ENCODE measurements at regions not wholly inside any gene's neighbourhood (a gene's known extent, or its start where the extent isn't known, plus 50 kb on each side); places are given as distances from the start of the nearest gene placed in this dataset.
"Not testable (repeated sequence)": the region's sequence is repeated elsewhere in the genome, so short reads cannot be mapped to it uniquely, and the experiment has no call there.

DNA sequence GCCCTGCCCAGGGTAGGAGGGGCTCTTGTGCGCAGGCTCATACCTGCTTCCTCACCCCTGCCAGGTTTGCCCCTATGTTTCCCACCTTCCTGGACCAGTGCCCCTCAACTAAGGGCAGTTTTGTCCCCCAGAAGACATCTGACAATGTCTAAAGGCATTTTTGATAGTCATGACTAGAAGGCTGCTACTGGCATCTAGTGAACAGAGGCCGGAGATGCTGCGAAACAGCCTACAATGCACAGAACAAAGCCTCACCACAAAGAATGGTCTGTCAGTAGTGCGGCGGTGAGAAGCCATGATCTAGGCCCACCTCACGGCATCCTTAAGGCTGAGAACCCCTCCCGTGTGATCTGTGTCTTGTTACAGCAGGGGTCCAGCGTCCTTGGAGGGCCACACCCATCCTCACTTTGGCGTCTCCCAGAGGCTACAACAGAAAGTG is 96.0 kb downstream of the TMEM17 start:
- no peak for DNase-seq

DNA sequence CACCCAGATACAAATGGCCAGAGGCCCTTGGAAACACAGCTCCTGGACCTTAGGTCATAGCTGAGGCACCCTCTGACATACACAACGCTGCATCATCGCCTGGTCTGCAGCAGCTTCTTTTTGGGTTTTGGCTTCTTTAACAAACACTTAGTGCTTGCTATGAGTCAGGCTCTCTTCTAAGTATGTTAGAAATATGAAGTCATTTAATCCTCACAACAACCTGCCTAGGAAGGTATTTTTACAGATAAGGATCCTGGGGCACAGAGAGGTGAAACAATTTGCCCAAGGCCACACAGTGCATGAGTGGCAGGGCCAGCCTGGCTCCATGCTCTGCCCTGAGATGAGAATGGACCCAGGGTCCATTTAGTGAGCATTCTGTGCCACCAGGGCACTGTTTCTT is 96.6 kb downstream of the TMEM17 start:
- DNase-seq: no peak

DNA sequence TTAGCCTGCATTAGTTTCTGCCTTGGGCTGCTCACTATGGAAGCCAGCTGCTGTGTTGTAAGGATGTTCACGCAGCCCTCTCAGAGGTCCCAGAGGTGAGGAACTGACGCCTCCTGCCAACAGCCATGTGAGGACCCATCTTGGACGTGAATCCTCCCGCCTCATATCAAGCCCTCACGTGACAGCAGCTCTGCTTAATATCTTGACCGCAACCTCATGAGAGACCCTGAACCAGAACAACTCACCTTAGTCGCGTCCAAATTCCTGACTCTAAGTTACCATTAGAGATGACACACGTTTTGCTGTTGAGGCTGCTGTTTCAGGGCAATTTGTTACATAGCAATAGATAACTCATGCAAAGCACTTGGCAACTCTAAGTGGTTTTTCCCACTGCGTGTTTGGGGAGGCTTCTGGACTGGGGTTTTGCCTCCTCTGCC is 97.7 kb downstream of the TMEM17 start:
- DNase-seq: no peak

DNA sequence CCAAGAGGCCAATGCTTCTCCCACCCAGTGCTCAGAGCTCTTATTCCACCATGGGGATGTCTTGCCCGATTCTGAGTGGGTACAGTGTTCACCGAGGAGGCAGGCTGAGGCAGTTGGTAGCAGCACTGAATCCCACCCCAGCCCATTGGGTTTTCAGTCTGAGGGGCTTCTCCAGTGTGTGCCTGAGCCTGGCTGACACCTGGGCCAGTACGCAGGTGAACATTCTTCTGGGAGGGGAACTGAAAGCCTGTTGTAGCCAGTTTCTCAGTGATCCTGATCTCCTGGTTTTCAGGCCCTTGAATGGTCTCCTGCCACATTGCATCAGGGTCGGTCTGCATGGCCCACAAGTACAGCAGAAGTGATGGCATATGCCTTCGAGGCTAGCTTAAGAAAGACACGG is 98.2 kb downstream of the TMEM17 start:
- DNase-seq: no peak

DNA sequence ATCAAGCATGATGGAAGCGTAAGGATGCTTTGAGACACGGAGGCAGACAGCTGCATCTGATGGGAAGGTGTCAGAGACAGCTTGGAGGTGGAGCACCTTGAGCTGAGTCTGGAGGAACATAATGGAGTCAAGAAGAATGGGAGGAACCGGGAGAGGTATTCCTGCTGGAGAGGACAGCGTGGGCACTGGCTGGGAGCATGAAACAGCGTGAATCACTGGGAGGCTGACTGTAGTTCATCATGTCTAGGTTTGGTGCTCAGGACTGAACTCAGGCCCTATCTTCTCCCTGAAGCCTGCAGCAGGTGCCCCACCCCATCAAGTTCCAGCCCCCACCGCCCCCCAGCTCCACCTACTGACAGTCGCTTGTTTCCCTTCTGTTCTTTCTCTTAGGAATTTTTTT is 98.6 kb downstream of the TMEM17 start:
- no peak for DNase-seq

DNA sequence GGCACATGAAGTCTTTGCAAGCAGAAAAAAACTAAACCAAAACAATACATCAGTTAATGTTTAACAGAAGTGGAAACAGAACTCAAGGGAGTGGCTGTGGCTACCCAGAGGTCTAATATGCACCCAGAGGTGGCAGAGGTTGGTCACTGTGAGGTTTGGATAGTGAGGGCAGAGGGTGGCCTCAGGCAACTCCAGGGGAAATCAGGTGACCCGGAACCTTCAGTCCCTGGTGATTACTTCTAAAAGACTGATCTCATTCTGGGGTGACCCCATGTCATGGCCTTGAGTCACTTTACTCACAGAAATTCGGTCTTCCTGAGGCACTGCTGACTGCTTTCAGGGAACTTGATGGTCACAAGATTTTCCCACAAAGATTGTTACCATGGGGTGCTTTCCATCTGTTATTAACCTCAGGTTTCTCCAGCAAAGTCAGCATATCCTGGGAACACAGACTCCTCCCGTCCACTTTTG is 99.4 kb downstream of the TMEM17 start:
- DNase-seq: no peak

DNA sequence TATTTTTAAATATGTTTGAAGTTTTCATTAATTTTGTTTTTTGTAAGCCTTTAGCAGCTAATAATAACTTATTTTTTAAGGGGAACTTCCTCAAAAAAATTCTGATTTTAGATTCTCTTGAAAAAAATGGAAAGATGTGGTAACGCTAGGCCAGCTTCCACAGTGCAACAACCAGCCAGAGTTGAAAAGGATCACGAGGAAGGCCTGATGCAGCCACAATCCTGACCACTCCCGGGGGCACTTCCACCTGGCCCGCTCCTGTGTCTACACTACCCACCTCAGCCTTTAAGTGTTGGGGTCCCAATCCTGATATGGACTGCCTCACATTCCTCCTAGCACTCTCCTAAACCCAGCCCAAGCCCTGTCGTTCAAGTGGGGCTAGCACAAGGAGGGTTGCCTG is 101.1 kb downstream of the TMEM17 start:
- no peak for DNase-seq

DNA sequence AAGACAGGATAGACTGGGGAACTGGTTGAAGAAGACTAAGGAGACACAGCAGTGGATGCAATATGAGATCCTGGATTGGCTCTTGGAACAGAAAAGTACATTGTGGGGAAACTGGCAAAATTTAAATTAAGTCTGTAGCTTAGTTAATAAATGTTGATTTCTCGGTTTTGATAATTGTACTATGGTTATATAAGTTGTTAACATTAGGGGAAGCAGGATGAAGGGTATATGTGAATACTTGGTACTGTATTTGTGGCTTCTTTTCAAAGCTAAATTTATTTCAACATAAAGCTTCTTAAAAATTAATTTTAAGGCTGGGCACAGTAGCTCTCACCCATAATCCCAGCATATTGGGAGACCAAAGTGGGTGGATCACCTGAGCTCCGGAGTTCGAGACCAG is 103.8 kb downstream of the TMEM17 start:
- no peak for DNase-seq

DNA sequence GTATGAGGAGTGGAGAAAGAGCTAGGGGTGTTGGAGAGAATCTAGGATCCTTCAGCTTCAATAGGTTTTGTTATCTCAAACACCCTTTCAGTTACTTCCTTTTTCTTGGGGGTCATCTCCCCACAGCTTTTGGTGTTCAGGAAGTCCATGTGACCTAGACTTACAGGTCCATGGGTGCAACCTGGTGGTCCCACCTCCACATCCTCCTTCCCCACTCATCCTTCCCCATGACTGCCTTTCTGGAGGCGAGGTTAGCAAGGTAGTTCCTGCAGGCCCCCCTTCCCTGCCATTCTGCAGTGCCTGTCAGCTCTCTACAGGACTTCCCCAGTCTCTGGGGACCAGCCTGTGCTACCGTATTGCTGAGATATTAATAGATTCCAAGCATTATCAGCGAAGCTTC is 107.6 kb downstream of the TMEM17 start:
- DNase-seq: no peak

DNA sequence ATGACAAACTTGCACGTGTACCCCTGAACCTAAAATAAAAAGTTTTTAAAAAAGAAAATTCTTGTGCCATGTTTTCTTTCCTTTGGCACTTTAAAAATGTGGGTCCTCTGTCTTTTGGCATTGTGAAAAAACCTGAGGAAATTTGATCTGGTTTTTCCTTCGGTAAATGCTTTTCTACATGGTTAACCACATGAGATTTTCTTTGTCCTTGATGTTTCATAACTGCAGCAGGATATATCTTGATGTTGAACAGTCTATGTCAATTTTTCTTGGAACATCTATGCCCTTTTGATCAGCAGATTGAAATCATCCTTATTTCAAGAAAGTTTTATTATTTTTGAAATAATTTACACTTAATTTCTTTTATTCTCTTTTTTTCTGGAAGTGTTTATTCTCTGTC is 109.1 kb downstream of the TMEM17 start:
- DNase-seq: no peak

DNA sequence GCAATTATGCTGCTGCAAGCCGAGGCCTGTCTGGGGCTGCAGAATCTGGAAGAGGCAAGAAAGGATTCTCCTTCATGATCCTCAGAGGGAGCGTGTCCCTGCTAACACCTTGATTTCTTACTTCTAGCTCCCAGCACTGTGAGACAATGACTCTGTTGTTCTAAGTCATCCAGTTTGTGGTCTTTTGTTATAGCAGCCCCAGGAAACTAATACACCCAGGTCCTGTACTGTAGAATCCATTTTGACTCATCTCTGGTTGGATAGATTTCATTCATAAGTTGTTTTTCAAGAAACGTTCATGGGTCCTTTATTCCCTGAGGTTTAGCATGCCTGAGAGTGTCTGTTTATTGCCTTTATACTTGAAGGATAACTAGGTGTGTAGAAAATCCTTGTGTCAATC is 112.7 kb downstream of the TMEM17 start:
- DNase-seq: no peak

DNA sequence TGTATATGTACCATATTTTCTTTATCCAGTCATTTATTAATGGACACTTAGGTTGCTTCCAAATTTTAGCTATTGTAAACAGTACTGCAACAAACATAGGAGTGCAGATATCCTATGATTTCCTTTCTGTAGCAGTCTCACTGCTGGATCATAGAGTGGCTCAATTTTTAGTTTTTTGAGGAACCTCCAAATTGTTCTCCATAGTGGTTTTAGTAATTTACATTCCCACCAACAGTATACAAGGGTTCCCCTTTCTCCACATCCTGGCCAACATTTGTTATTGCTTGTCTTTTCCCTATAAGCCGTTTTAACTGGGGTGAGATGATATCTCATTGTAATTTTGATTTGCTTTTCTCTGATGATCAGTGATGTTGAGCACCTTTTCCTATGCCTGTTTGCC is 114.3 kb downstream of the TMEM17 start:
- no peak for DNase-seq

DNA sequence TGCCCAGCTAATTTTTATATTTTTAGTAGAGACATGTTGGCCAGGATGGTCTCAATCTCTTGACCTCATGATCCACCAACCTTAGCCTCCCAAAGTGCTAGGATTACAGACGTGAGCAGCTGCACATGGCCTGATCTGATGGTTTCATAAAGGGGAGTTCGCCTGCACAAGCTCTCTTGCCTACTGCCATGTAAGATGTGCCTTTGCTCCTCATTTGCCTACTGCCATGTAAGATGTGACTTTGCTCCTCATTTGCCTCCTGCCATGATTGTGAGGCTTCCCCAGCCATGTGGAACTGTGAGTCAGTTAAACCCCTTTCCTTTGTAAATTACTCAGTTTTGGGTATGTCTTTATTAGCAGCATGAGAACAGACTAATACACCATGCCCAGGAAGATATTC is 119.6 kb downstream of the TMEM17 start:
- DNase-seq: not testable (repeated sequence)

DNA sequence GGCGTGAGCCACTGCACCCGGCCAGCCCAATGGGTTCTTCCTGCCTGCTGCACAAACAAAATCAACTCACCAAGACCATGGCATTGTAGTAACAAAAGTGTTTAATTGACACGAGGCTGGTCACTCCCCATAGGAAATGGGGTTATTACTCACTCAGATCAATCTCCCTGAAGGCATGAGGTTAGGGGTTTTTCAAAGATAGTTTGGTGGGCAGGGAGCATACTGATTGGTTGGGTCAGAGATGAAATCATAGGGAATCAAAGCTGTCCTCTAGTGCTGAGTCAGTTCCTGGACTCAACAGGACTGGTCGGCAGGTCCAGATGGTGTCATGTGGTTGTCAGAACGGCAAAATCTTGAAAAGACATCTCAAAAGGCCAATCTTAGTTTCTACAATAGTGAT is 122.1 kb downstream of the TMEM17 start:
- DNase-seq: no peak

DNA sequence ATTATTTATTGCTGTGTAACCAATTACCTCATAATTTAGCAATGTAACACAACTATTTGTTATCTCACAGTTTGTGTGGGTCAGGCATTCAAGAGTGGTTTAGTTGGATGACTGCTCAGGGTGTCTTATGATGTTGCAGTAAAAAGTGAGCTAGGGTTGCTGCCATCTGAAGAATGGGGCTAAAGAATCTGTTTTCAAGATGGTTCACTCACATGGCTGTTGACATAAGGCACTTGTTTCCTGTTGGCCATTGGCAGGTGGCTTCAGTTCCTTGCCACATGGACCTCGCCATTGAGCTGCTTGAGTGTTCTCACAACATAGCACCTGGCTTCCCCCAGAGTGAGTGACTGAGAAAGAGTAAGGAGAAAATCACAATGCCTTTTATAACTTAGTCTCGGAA is 123.2 kb downstream of the TMEM17 start:
- DNase-seq: no peak

DNA sequence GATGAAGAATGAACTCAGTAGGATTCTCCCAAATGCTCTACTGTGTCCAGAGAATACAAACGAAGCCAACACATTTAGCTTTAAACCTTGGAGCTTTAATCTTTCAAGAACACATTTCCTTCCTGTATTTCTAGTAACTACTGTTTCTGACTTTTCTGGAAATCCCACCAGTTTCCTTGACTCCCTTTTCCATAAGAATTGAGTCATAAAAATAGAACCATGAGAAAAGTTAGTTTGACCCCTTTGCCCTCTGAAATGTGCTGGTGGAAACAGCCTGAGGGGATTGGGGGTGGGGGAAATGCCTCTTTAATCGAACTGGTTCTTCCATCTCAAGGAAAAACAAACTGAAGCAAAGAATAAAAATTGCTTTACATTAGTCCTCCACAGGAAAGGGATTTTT is 123.9 kb downstream of the TMEM17 start:
- peak; percentile 9 for DNase-seq

DNA sequence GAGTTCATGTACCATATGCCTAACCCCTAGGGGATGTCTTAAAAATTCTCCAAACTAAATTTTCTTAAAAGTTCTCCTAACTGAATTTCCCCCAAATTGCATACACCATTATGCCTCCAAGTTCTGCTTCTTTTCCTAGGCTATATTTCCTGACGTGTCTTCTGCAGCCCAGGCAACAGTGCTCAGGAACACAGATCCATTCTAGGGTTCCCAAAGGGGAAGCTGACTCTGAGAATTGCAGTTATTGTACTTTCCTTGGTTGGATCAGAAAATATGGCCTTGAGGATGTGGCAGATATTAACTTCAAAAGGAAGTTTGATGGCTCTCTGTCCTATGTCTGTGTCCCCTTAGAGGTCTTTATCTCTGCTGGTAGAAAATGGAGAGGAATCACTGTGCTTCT is 124.3 kb downstream of the TMEM17 start:
- no peak for DNase-seq

DNA sequence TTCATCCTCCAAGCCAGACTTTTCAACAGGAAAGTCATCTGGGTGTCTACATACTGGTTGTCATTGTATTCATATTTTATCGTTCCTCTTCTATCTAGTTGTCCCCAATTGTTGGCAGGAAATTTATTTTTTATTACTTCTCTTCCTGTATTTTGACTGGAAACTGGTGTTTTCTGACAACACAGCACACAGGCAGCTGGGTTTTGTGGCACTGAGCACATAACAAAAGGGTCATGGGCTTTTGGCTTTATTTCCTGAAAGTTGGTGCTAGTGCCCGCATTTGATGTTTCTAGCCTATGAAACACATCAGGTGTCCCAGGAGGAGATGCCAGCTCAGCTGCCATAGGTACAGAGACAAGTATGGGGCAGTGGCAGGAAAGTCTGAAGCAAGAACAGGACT is 126.4 kb downstream of the TMEM17 start:
- DNase-seq: peak; percentile 9

DNA sequence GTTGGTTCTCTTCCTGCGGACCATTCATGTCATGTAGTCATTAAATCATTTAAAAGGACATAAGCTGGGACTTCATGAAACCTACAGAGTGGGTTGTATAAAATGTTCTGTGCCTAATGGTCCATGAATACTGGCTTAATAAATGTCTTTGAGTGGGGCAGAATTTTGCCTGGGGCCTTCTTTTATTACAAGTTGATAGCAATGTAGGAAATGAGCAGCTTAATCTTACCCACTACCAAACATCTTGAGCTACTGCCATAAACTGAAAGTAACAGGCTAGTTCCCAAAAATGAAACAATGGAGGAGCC is 130.9 kb downstream of the TMEM17 start:
- DNase-seq: no peak

DNA sequence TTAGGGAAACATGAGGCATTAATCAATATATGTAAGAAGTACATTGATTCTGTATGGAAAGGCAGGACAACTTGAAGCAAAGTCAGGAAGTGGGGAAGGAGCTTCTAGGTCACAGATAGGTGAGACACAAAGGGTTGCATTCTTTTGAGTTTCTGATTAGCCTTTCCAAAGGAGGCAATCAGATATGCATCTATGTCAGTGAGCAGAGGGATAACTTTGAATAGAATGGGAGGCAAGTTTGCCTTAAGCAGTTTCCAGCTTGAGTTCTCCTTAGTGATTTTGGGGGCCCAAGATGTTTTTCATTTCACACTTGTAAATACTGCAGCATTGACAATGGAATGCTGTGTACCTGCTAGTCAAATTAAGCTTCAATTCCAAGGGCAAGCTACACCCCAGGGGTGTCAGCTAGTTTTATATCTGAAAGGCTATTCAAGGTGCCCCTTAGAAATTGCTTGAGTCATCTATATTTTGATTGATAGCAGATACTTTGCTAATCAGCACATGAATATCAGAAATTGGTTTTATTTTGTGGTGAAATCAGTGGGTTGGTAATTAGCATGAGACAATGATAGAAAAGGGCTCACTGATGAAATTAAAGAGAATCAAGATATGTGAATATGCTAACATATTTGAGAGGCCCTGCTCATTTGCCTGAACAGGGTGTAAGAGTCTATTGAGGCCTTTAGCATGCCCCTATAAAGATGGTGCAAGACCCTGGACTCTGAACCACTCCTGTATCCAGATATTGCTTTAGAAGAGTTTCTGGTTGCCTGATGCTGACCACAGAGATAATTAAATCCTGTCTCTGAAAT is 131.5 kb downstream of the TMEM17 start:
- DNase-seq: no peak

DNA sequence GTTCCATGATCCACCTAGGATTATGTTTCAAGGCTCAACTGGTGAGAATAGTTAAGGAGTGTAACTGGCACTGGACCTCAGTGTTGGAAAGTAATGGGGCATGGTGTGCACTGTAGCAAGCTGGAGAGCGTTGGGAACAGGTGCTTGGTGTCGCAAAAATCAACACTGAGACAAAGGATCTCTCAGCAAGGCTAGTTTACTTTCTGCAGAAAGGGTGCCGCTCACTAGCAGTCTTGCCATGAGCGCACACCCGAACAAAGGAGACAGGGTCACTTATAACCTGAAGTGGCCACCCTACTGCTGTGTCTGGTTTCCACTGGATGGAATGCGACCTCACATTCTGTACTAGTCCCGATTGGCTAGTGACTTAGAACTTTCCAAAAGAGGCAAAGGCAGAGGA is 133.2 kb downstream of the TMEM17 start:
- DNase-seq: no peak

DNA sequence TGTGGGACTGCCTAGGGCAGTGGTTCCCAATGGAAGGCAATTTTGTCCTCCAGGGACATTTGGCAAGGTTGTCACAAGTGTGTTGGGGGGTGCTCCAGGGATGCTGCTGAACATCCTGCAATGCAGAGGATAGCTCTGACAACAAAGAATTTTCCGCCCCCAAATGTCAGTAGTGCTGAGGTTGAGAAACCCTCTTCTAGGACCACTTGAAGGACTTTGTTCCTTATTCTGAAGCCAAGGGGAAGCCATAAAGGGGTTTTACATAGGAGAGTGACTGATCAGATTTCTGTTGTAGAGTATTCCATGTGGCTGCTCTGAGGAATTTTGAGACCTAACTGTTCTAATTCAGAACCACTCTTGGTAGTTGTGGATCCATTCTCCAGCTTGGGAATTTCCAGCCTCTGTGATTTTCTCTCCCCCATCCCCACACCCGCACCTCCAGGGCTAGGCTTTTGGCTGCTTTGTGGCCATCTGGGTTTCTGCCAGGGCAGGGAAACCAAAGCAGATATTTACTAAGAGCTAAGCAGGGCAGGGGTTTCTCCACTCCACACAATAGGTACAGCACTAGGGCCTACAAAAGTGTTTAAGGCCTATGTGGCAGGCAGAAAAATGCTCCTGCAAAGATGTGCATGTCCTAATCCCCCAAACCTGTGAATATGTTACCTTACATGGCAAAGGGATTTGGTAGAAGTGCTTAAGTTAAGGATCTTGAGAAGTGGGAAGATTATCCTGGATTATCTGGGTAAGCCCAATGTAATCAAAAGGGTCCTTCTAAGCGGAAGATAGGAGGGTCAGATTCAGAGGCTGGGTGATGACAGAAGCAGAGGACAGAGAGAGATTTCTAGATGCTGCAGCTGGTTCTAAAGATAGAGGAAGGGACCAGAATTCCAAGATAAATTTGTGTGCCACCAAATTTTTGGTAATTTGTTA is 135.4 kb downstream of the TMEM17 start:
- no peak for DNase-seq

DNA sequence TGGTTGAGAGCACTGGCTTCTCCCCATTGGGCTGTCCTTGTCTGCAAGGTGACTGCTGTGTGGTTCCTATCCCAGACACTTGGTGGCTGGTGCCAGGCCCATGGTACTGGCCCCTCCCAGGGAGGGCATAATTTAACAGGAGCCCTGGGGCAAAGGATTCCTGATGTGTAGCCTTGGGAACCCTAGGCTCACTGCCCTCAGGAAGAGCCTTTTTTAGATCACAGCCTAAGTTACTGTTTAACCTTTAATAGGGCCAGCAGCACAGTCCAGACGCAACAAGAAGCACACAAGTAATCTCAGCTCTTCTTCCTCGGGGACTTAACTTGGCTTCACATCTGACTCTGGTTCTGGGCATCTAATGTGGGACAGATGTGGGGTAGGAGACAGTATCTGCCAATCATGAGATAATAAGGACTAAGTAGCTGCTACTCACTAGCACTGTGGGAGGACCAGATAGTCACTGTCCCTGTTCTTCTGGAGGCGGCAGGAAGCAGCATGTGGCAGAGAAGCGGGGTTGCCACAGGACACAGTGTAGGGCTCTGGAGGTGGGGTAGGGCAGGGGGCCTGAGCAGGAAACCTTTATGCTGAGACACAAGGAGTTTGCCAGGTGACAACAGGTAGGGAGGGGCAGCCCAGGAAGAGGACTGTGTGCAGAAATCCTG is 136.3 kb downstream of the TMEM17 start:
- no peak for DNase-seq

Data from skin of body (tissue), 1 donor.